HG03196 (cell line): ENCODE measurements at regions not wholly inside any gene's neighbourhood (a gene's known extent, or its start where the extent isn't known, plus 50 kb on each side); places are given as distances from the start of the nearest gene placed in this dataset.
"Not testable (repeated sequence)": the region's sequence is repeated elsewhere in the genome, so short reads cannot be mapped to it uniquely, and the experiment has no call there.

Source experiments
- ATAC-seq: cut with Tn5 transposase; IDR thresholded peaks from one replicate; pipeline ENCODE4 v1.9.1; 2021; ENCODE audit not compliant: unreplicated experiment

DNA sequence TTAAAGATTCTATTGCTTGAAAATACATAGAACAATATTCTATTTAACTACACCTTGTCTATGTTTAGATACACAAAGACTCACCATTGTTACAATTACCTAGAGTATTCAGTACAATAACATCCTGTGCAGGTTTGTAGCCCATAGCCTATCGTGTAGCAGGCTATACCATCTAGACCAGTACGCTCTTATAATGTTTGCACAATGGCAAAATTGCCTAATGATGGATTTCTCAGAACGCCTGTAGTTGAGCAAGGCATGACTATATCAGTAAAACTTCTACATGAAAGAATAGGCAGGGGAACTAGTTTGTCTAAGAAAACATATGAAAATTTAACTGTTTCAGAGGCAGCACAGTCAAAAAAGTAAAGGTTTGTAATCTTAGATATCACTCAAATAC lies 375.9 kb downstream of the DAD1 start:
- ATAC-seq, result no peak

DNA sequence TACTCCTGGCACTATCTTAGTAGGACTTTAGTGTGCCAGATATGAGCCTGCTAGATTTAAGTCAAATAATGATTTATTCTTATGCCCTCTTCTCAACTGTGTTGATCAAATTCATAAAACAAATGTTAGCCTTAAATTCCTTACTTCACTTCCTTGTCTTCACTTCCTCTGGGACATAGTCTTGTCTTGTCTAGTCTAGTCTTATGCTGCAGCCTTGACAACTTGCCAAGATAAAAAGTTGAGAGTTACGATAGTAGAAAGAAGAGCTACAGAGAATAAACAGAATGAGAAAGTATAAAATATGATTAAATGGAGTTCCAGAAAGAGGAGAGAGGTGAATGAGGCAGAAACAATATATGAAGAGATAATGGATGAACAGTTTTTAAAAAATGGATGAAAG lies 378.1 kb downstream of the DAD1 start:
- ATAC-seq, result no peak

DNA sequence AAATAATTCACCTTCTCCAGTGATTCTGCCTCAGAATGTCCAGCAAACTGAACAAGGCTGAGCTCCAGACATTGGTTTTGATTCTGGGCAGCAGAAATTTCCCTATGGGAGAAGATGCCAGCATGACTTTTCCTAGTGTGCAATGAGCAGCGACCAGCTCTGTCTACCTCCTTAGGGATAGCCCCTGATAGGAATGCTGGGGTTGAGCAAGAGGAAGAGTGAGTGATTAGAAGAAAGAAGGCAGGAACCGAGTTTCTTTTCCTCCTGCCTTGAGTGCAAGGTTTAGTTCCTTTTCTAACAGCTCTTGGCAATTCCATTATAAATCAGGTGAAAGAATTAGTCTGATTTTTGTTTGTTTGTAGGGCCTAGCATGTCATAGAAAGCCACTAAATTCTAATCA lies 379.0 kb downstream of the DAD1 start:
- ATAC-seq, result no peak

DNA sequence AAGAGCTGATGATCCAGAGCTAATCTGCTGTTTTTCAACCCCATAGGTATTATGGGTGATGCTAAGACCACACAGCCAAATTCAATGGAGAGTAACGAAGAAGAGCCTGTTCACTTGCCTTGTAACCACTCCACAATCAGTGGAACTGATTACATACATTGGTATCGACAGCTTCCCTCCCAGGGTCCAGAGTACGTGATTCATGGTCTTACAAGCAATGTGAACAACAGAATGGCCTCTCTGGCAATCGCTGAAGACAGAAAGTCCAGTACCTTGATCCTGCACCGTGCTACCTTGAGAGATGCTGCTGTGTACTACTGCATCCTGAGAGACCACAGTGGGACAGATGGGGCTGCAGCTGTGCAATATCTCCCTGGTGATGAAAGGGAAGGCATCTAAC lies 386.0 kb downstream of the DAD1 start:
- no peak for ATAC-seq

DNA sequence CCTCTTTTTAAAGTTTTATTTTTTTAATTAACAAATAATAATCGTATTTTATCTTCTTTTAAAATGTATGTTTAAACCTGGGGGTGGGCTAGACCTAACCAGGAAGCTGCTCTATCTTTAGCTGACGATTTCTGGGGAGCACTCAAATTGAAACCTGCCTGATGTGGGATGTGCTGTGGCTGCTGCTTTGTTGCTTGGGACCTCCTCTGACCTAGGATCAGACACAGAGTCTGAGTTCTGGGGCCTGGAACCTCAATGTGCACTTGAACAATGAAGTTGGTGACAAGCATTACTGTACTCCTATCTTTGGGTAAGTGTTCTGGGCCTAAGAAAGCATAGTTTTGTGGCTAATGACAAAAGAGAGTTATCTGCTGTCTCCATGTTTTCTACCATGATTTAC lies 386.7 kb downstream of the DAD1 start:
- no peak for ATAC-seq

DNA sequence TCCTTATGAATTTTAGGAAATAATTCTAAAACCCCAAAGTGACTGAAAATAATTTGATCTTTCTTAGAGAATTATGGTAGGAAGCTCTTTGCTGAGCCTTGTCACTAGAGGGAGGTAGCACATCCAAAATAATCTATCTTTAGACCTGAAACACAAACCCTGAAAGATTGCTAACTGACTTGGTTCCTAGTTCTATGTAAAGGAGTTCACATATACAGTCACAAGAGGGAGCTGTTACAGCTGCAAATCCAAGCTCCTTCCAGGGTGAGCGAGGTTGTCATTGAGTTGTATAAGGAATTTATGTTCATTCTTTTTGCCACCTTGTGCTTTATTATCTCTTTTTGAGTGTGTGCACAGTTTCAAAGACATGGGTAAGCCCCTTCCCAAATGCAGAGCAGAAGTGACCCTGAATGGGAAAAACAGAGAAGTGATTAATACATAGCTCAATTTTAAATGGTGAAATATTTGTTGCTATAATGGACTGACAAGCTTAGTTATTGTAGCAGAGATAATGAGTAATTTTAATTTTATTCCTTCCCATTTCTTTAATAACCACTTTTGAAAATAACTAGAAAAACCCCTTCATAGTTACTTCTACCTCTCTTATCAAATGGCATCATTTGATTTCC lies 387.9 kb downstream of the DAD1 start:
- ATAC-seq, result no peak

DNA sequence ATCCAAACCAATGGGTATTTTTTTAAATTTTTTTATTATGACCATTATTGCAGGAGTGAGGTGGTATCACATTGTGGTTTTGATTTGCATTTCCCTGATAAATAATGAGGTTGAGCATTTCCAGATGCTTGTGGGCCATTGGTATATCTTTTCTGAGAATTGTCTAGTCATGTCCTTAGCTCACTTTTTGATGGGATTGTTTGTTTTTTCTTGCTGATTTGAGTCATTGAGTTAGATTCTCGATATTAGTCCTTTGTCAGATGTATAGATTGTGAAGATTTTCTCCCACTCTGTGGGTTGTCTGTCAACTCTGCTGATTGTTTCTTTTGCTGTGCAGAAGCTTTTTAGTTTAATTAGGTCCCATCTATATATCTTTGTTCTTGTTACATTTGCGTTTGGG lies 388.9 kb downstream of the DAD1 start:
- not testable (repeated sequence) for ATAC-seq

DNA sequence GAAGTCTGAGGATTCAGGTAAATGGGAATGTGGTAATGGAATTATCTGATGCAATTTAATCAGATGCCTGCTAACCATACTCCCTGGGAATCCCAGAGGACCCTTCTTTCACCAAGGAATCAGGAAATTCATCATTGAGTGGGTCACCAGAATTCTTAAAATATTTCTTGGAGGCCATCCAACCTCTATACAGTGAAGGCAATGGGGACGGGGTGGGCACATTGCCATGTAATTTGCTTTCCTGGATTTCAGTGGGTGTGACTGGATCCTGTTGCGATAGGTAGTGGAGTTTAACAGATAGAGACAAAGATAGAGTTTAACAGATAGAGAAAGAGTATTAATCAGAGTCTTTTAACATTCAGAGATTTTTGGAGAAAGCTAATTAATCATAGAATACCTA lies 394.4 kb downstream of the DAD1 start:
- ATAC-seq, result no peak

DNA sequence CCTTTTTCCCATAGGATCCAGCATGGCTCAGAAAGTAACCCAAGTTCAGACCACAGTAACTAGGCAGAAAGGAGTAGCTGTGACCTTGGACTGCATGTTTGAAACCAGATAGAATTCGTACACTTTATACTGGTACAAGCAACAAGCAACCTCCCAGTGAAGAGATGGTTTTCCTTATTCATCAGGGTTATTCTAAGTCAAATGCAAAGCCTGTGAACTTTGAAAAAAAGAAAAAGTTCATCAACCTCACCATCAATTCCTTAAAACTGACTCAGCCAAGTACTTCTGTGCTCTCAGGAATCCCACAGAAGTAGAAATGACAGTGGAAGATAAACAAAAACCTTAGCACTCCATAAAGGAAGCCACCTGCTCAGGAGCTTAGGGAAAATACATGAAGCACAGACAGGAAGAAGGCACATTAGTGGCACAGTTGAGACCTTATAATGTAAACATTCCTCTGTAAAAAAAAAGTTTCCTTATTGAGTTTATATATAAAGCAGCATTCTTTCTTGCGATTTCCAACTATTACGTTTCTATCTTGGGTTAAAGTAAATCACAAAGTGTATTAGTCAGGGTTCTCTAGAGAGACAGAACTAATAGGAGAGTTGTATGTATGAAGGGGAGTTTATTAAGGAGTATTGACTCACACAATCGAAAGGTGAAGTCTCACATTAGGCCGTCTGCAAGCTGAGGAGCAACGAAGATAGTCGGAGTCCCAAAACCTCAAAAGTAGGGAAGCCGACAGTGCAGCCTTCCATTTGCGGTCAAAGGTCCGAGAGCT lies 398.4 kb downstream of the DAD1 start:
- no peak for ATAC-seq

DNA sequence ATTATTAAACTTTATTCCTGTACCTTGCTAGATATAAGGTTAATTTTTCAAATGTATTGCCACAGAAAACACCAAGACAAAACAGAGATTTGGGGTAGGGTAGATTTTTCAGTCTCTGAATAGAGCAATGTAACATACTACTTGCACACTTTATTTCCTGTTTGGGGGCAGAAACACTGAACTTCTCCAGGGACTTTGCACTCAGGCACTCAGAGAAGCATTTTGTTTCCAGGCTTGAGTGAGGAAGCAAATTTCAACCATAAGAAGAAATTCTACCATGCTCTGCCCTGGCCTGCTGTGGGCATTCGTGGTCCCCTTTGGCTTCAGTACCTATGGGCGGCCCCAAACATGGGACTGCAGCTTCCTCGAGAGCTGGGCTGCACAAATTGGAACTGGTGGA lies 399.1 kb downstream of the DAD1 start:
- no peak for ATAC-seq

DNA sequence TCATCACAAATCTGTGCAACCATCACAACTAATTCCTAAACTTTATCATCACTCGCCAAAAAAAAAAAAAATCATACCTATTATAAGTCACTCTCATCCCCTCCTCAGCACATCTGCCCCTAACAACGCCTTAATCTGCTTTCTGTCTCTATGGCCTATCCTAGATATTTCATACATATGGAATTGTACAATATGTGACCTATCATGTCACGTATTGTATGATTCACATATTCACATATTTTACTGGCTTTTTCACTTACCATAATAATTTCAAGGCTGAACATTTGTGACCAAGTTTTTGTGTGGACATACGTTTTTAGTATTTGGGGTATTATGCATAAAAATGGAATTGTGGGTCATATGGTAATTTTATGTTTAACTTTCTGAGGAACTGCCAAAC lies 400.7 kb downstream of the DAD1 start:
- no peak for ATAC-seq

DNA sequence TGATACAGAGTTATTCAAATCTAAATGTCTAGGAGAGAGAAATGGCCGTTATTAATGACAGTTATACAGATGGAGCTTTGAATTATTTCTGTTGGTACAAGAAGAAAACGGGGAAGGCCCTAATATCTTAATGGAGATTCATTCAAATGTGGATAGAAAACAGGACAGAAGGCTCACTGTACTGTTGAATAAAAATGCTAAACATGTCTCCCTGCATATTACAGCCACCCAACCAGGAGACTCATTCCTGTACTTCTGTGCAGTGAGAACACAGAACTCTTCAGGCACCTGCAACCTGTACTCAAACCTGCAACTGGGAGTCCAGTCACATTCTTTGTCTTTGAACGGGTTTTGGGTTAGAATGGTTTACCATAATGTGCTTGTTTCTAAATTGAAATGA lies 403.2 kb downstream of the DAD1 start:
- ATAC-seq, result no peak

DNA sequence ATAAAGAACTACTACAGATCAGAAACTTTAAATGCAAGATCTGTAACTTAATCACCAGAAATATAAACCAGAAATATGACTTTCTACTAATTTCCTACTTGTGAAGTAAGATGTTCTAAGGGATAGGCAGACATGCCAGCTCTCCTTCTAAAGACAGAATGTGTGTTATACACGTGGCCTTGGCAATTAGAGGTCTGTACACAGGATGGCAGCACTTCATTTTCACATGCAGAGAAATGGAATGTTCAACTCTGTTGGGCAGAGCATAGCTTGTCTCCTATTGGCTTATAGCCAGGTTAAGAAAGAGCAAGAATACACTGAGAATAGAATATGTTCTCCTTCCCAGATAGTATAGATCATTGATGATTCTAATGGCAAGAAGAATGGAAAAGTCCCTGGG lies 403.8 kb downstream of the DAD1 start:
- no peak for ATAC-seq

DNA sequence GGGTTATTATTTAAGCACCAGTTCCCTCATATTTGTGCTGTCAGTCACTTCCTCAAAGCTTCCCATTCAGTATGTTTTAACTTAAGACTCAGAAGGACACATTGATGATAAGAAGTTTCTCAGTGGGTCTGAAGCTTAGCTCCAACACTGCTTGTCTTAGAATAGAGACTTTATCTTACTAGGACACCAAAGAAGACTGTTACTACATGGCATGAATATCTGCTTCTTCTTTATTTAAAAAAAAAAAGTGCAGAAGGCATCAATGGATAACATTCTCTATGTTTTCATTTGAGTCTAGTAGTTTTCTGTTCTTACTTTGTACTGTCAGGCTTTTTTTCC lies 404.2 kb downstream of the DAD1 start:
- ATAC-seq, result no peak

DNA sequence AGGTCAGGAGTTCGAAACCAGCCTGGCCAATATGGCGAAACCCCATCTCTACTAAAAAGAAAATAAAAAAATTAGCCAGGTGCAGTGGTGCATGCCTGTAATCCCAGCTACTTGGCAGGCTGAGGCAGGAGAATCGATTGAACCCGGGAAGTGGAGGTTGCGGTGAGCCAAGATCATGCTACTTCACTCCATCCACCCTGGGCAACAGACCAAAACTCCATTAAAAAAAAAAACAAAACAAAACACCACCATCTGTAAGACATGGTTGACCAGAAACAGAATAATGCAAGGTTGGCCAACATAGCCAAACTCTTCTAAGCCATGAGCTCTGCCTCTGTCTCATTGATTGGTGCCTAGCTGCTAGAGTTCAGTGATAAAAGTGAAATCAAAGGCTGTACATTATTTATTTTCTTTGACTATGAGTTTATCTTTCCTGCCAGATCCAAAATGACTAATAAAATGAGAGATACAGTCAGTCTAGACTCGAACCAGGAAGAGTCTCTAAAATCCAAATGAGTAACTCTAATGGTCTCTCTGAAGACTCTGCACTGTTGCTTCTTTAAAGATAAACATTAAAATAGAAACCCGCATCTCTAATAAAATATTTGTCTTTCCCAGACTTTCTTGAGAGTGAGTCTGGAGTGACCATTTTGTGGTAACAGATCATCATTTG lies 404.7 kb downstream of the DAD1 start:
- ATAC-seq, result no peak

DNA sequence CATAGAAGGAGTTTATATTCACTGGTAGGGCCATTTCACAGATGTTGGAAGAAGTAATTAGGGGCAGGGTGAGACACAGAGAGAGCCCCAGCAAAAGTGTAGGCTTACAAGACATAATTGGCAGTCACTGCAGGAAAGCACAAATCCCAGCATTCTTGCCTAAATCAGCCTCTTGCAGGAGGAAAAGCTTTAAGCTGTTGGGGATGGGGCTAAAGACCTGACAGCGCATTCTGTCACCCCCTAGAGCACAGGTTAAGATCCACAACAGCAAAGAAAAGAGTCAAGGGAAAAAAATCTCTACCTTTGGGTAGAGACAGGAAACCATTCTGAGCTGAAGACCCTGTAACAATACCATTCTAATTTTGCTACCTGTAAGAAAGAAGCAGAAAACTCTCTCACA lies 409.0 kb downstream of the DAD1 start:
- no peak for ATAC-seq

DNA sequence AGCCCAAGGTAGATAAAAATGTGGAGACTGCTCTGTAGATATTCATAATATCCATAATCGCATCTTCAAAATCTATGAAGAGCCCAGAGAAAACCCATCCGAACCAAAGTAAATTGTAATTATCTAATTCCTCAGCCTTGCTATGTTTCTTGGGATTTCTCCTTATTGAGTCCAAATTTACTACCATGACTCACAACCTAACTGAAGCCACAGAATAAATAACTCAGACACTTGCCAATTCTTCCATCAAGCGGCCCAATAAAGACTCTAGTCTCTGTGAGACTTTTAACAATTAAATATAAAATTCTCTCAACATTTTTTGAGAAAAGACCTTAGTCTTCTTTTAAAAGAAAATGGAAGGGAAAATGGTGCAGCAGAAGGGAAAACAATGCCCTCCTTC lies 409.8 kb downstream of the DAD1 start:
- no peak for ATAC-seq

DNA sequence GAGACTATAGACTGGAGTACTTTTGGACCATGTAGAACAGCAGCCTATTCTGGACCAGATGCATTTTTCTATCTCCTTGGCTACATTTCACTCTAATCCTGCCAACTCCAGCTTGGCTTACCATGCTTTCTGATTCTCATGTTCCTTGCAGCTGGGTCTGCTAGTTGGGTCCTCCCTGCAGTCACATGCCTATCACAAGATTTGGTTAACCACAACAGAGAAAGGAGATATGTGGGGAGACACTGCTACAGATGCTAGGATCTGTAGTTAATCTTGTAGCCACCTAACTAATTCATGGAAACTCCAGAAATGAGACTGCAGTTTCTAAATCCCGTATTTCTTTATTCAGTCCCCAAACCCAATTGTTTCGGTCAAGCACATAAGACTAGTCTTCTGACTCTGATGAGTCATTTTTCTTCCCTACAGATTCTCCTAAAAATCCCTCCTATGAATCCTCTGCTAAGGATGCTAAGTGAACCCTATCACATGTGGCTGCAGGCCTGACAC lies 410.6 kb downstream of the DAD1 start:
- no peak for ATAC-seq

DNA sequence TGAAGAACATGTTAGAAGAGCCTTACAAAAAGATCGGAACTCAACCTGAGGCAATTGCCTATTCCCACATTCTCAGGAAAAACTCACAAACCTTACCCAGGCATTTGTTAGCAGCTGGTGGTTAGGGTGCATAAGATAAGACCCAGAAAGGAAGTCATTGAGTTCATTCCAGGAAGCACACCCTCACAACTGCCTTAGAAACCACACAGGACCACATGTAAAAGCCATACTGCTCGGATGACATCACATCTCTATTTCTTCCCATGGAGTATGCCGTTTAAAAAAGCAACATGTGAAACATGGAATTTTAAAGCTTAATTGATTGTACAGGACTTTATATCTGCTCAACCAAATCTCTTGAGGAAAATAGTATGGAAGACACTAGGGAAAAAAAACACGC lies 411.2 kb downstream of the DAD1 start:
- no peak for ATAC-seq

DNA sequence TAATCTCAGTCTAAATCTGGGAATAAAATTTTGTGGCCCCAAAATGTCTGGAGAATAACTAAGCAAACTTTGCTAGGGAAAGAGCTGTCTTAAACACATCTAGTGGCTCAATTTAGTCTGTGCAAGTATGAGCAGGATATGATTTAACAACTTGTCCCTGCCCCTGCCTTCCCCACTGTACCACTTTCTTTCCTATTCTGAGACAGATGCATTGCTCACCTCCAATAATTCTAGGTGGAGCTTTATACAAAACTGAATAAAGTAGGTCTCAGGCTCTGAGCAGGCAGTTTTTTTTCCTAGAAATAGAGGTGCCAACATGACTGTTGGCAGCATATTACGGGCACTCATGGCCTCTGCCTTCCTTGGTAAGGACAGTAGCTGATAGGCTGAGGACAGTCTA lies 412.1 kb downstream of the DAD1 start:
- ATAC-seq, result no peak

DNA sequence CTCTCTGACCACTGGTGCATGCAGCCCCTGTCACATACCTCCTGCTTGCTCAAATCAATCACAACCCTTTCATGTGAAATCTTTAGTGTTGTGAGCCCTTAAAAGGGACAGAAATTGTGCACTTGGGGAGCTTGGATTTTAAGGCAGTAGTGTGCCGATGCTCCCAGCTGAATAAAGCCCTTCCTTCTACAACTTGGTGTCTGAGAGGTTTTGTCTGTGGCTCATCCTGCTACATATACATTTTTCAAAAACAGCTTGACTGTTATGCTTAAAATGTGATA lies 413.8 kb downstream of the DAD1 start:
- ATAC-seq, result not testable (repeated sequence)

DNA sequence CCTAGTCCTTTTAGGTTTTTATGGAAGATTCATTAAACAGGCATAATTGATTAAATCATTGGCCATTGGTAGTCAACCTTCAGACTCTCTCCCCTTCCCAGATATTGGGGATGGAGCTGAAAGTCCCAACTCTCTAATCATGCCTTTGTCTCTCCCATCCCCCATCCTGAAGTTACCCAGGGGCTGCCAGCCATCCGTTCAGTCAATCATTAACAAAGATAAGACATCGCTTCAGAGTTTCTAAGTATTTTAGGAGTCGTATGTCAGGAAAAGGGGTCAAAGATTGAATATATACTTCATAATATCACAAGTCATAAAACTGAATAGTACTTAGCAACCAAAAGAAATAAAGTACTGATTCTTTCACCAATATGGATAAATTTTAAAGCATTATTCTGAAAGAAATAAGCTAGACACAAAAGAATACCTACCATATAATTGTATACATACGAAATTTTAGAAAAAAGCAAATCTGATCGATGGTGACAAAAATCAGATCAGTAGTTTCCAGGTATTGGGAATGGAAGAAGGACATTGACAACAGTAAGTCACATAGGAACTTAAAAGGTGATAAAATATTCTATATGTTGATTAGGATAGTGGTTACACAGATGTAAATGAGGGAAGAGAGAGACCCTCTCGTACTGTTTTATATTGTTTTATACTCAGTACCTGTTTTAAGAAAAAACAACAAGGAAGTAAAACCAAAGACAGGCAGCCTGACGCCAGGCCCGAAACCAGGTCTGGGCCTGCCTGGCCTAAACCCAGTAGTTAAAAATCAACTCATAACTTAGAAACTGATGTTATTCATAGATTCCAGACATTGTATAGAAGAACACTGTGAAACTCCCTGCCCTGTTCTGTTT lies 414.4 kb downstream of the DAD1 start:
- no peak for ATAC-seq
